ENCODE measurements at regions not wholly inside any gene's neighbourhood (a gene's known extent, or its start where the extent isn't known, plus 50 kb on each side); places are given as distances from the start of the nearest gene placed in this dataset.

DNA sequence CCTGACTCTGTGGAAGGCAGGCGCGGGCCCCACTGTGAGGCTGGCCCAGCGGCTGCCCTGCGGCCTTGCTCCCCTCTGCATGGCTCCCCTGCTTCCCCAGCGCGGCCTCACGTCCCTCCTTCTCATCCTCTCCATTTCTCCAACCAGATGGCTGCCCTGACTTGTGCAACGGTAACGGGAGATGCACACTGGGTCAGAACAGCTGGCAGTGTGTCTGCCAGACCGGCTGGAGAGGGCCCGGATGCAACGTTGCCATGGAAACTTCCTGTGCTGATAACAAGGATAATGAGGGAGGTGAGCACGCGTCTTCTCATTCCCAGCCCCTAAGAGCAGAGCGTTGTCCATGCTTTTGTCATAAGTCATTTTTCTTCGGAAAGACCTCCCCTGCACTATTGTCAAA lies 129.0 kb upstream of the WWC1 start:
- DNase-seq: no peak

GRCh38 chr5:168163966-168164365 lies 127.5 kb upstream of the WWC1 start:
- no peak for DNase-seq

- DNase-seq: no peak
Observed at GRCh38 chr5:168165221-168165914, 126.1 kb upstream of the WWC1 start.

- DNase-seq: no peak
Observed at GRCh38 chr5:168165977-168166376, 125.5 kb upstream of the WWC1 start.

DNA sequence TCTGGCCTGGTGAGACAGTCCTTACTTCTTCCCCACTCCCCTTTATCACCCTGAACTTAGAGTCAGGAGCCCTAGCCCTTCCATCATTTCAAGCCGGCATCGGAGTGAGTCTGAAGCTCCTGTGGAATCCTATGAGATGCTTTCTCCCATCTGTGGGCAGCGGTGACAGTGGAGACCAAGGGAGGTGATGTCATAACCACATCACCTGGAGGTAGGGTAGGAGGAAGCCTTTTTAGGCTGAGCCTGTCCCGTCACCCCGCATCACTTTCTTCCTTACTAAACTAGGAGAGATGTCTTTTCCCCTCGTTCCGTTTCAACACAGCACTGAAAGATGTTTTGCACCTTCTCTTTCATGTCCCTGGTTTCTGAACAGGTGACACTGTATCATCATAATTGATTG lies 124.1 kb upstream of the WWC1 start:
- DNase-seq: no peak

DNA sequence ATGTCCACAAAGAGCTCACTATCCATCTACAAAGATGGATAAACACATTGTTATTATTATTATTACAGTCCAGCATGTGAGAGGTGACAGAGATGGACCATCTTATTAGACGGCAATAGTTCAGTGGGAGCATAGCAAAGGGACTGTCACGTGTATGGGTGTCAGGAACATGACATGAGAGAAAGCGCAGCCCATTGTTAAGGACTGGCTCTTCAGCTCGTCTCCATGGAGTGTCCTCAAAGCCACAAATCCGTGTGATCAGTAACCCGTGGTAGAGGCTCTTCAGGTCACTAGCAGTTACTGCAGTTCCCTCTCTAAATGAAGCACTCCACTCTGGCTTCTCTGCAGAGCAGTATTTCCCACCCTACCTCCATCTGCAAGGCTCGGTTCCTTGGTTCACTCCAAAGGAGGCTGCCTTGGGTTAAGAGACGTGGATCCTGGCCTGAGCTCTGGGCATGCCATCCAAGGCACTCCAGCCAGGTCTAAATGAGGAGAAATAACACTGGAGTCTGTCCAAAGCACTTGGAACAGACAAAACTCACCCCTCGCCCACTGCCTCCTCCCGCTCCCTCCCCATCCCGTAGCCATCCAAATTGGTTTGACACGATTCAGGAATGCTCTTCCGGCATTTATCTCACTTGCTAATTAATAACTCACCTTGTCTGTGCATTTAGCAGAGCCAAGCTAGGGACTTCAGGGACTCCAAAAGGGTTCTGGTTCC lies 122.3 kb upstream of the WWC1 start:
- DNase-seq: no peak

DNA sequence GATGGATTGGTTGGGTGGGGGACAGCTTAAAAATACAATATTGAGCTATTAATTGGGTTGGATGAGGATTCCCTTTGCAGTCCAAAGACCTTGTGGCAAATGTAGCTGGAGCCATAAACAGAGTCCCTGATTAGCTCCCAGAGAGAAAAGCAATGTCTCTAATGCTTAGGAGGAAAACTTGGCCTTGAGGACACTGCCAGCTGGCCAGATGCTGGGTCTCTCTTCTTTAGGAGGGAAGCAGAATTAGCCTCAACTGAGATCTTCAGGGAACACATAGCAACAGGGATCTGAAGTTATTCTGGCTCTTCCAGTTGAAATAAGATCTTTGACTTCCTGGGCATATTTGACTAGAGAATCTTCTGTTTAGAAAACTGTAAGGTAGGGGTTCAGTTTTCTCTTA lies 121.7 kb upstream of the WWC1 start:
- DNase-seq: no peak

DNA sequence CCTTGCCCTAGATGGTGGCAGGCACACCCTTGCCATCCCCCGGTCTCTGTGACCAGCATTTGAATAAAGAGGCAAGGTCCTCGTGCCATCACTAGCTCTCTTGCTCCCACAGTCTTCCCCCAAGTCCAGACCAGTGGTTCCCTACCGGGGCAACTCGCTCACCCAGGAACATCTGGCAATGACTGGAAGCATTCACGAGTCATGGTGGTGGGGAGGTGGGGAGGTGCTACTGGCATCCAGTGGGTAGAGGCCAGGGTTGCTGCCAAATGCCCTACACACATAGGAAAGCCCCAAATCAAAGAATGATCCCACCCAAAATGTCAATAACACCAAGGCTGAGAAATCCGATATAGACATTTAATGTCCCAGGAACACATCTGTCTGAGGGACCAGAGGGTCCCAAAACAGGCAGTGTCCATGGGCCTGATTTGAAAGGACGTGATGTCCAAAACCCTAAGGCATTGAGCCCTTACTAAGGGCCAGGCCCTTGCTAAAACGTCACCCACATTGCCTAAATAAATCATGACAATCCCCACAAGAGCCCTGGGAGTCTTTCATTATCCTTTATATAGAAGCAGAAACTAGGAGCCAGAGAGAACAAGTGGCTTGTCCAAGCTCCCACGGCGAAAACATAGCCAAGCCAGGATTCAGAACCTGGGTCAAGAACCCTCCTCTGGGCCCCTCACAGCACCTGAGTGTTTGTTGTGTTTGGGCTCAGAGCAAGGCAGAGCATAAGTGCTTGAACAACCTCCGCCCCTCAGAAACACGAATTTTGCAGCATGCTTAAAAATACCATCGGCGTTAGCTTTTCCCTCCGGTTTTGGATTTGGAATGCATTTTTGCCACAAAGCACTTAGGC lies 119.3 kb upstream of the WWC1 start:
- DNase-seq: no peak

GRCh38 chr5:168172760-168173223 lies 118.7 kb upstream of the WWC1 start:
- no peak for DNase-seq

GRCh38 chr5:168174376-168174775 lies 117.1 kb upstream of the WWC1 start:
- DNase-seq: no peak

DNA sequence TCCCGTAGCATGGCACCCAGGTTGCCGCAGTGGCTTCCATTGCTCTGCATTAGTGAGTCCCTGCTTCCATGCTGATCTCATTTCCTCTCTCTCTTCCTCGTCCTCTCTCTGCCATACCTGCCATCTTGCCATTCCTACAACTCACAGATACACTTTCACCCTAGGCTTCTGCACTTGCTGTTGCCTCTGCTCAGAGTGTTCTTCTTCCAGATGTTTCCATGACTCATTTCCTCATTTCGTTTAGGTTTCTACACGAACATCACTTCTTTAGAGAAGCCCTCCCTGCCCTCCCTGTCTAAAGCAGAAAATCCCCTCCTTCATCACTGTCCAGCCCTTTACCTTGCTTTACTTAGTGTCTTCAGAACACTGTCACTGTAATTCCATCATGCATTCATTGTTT lies 115.2 kb upstream of the WWC1 start:
- no peak for DNase-seq

DNA sequence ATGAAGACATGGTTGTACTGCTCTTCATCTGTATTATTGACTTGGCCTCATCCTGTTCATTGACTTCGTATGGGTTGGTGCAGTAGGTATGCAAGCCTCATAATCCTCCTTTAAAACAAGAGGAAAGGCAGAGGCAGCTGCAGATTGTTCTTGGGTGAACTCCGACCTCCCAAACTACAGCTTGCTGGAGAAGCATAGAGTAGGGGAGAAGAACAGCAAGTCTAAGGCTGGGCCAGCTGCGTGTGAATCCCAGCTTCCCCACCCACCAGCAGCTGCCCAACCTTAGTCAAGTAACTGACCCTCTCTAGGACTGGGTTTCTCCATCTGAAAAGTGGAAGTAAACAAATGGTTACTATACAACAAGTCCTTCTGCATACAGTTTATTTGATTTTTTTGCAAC lies 114.5 kb upstream of the WWC1 start:
- no peak for DNase-seq

- DNase-seq: no peak
Observed at GRCh38 chr5:168177831-168178450, 113.5 kb upstream of the WWC1 start.

GRCh38 chr5:168179192-168179593 lies 112.3 kb upstream of the WWC1 start:
- DNase-seq: no peak

- no peak for DNase-seq
Observed at GRCh38 chr5:168182269-168182668, 109.2 kb upstream of the WWC1 start.

- no peak for DNase-seq
Observed at GRCh38 chr5:168184103-168184502, 107.3 kb upstream of the WWC1 start.

DNA sequence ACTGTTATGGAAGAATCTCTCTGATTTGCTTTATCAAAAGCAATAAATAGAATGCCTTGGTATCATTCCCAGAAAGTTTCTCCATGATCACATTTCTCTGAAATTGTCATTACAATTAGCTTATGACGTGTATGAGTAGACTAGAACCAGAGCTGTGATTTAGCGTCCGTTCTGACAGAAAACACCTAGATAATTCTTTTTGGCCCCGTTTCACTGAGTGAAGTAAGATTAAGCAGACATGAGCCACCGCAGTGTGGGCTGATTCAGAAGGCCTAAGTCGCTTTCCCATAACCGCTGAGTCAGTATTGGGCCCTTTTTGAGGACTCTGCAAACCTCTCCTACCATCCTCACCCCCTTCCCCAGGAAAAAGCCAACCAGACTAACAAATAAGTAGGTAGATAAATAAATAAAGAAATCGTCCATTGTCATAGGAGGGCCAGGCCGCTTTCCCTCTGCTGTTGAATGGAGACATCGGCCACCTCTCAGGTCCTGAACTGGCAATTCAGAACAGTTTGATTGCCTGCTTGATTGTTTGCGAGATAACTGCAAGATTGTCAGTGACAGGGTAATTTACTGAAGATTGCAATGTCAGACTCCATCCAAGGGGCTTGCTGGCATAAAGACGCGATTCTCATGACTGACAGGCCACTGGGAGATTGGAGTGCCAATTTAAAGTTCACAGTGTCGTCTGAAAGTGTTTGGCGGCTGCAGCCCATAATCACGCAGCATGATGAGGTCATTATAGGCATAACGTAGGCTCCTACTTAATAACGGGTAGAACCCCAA lies 105.0 kb upstream of the WWC1 start:
- no peak for DNase-seq

- DNase-seq: no peak
Observed at GRCh38 chr5:168187614-168188013, 103.8 kb upstream of the WWC1 start.

DNA sequence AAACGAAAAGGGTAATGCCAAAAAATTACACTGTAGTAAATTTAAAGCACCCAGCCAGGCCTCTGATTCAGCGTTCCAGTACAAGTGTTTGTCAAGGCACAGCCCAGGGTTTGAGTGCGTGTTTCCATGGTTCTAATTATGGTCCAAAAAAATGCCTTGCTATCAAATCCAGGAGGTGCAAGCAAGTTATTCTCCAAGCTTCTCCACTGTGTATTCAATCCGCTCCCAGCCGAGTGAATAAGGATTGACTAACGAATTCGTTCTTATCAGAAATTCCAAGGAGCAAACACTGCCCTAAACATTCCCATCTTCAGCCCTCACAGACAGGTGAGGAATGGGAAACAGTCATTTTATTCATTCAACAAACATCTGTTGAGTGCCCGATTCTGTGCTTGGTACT lies 103.3 kb upstream of the WWC1 start:
- DNase-seq: no peak

DNA sequence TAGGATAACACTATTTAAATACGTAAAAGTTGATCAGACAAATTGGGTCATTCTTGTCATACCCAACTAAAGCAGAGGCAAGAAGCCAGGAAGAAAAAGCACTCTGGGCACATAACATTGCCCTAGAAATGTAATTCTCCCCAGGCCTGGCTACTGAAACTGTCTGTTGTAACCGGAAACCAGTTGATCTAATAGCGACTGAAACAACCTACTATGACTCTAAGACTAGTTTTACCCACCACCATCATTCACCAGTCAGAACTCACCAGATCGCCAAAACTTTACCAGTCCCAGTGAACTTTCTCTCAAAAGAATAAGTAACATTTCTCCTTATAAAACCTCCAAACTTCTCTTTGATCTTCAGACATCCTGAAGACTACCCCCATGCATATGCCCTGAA lies 99.3 kb upstream of the WWC1 start:
- no peak for DNase-seq

- DNase-seq: no peak
Observed at GRCh38 chr5:168193493-168194250, 97.8 kb upstream of the WWC1 start.

- no peak for DNase-seq
Observed at GRCh38 chr5:168195110-168195509, 96.3 kb upstream of the WWC1 start.

All from 8988T (cell line).